MG63 (cell line): ENCODE measurements at regions not wholly inside any gene's neighbourhood (a gene's known extent, or its start where the extent isn't known, plus 50 kb on each side); places are given as distances from the start of the nearest gene placed in this dataset.

Source experiments
- DNase-seq: peaks from one replicate; pipeline ENCODE4 v3.0.0-alpha.2; 2020
- H3K27me3 ChIP-seq: fragments of 250-450 bp; sonication (Bioruptor Pico); 2 replicates; pipeline ENCODE4 v1.5.1; 2020; ENCODE audit warnings: mild to moderate bottlenecking, moderate library complexity
- H3K36me3 ChIP-seq: fragments of 250-450 bp; sonication (Bioruptor Pico); 2 replicates; pipeline ENCODE4 v1.5.1; 2020; ENCODE audit warnings: mild to moderate bottlenecking, moderate library complexity
- H3K4me3 ChIP-seq: fragments of 250-450 bp; sonication (Bioruptor Pico); 2 replicates; pipeline ENCODE4 v1.5.1; 2020; ENCODE audit warnings: mild to moderate bottlenecking, moderate library complexity
- H3K9me3 ChIP-seq: fragments of 250-450 bp; sonication (Bioruptor Pico); 2 replicates; pipeline ENCODE4 v1.5.1; 2020; ENCODE audit warnings: mild to moderate bottlenecking, moderate library complexity

DNA sequence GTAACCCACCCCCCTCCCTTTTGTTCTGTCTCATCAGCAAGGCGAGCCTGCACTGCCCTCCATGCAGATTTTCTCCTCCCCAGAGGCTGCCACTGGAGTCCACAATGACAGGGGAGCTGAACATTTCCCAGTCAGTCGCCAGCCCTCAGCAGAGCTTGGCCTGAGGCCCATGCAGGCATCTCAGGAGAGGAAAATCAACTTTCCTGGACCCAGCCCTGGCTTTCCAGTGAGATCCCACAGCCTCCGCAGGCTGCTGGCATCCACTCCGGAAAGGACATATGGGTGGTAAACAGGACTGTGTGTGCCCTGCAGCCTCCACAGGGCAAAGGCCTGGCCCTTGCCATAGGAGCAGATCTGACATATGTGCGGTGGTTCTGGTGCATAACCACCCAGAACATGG, 253.8 kb downstream of the TNS1 start:
- Histone ChIP-seq H3K36me3 (no peaks in the 10 kb centered on the region), H3K9me3 (no peaks in the 10 kb centered on the region; the same call in 1 of the 2 replicates), H3K4me3 (no peak overlapping the region), H3K27me3 (no peaks in the 10 kb centered on the region)
- no peak for DNase-seq

DNA sequence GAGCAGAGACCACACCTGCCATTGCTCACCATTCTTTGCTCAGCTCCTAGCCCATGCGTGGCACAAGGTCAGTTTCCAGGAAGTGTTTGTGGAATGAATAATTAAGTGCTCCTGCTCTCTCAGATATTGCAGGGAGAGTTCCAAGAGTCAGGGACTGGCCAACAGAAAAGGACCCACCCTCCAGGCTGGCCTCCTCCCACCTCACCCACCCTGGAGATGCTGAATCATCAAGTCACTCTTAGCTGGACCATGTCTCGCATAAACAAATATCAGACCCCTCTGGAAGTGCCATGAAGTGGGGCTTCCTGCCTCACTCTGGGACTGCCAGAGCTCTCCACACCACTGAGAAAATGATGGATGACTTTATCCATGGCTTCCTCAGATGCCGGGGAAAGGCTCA, 256.0 kb downstream of the TNS1 start:
- Histone ChIP-seq H3K36me3 (no peaks in the 10 kb centered on the region), H3K9me3 (no peaks in the 10 kb centered on the region; the same call in 1 of the 2 replicates), H3K4me3 (no peak overlapping the region), H3K27me3 (no peaks in the 10 kb centered on the region)
- DNase-seq: peak; percentile 19

DNA sequence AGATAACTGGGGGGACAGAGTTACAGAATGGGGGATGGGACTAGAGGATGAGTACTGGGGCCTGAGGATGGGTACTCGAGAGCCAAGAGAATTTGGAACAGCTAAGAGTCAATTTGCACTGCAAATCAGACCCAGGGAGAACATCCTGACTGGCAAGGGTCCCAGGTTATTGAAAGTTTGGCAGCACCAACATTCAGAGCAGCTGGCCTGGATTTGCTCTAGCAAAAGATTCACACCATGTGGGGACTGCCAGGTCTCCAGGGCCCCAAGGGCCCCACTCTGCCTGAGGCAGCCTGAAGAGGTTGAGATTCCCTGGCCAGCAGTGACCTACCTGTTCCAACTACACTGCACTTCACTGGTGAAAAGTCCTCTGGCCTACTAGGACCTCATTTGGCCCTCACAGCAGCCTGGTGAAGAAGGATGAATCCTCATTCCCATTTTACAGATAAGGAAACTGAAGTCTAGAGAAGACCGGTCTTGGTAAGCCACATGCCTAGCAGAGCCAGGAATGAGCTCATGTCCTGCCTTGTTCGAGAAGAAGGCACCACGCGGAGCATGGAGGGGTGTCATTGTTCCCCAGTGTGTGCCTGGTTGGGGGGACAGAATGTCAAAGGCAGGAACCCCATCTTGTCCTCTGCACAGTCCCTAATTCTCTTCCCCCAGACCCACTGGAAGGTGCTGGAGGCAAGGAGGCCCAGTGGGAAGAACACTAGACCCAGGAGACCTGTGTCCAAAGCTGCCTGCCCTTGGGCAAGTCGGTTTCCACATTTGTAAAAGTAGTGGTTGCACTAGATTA, 258.6 kb downstream of the TNS1 start:
- H3K4me3 ChIP-seq: no peak overlapping the region
- H3K36me3 ChIP-seq: no peaks in the 10 kb centered on the region
- peak; percentile 76 for DNase-seq
- H3K27me3 ChIP-seq: no peaks in the 10 kb centered on the region
- H3K9me3 ChIP-seq: no peaks in the 10 kb centered on the region; the same call in 1 of the 2 replicates

GRCh38 chr2:217743407-217743806, 259.4 kb downstream of the TNS1 start:
- Histone ChIP-seq H3K36me3 (no peaks in the 10 kb centered on the region), H3K9me3 (no peaks in the 10 kb centered on the region; the same call in 1 of the 2 replicates), H3K4me3 (no peak overlapping the region), H3K27me3 (no peaks in the 10 kb centered on the region)
- no peak for DNase-seq

GRCh38 chr2:217742841-217743240, 260.0 kb downstream of the TNS1 start:
- no peaks in the 10 kb centered on the region for H3K36me3 ChIP-seq
- no peaks in the 10 kb centered on the region for H3K27me3 ChIP-seq
- no peak overlapping the region for H3K4me3 ChIP-seq
- no peak for DNase-seq
- no peaks in the 10 kb centered on the region; the same call in 1 of the 2 replicates for H3K9me3 ChIP-seq

DNA sequence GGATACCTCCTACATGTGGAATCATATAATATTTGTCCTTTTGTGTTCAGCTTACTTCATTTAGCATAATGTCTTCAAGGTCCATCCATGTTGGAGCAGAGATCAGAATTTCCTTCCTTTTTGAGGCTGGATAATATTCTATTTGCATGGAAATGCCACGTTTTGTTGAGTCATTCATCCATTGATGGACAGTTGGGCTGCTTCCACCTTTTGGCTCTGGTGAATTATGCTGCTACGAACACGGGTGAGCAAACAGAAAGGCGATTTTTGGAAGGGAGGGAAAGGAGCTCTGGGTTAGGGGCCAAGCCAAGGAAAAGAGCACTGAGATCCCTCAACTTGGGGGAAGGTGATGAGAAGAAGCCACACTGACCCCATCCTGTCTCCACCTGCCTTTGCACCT, 260.5 kb downstream of the TNS1 start:
- no peak for DNase-seq

GRCh38 chr2:217741381-217741955, 261.3 kb downstream of the TNS1 start:
- Histone ChIP-seq H3K4me3 (no peak overlapping the region), H3K9me3 (no peaks in the 10 kb centered on the region; the same call in 1 of the 2 replicates), H3K36me3 (no peaks in the 10 kb centered on the region), H3K27me3 (no peaks in the 10 kb centered on the region)
- DNase-seq: no peak

More for the DNA sequence above, 260.5 kb downstream of the TNS1 start:
- Histone ChIP-seq H3K27me3 (no peaks in the 10 kb centered on the region), H3K9me3 (no peaks in the 10 kb centered on the region; the same call in 1 of the 2 replicates), H3K36me3 (no peaks in the 10 kb centered on the region), H3K4me3 (no peak overlapping the region)

DNA sequence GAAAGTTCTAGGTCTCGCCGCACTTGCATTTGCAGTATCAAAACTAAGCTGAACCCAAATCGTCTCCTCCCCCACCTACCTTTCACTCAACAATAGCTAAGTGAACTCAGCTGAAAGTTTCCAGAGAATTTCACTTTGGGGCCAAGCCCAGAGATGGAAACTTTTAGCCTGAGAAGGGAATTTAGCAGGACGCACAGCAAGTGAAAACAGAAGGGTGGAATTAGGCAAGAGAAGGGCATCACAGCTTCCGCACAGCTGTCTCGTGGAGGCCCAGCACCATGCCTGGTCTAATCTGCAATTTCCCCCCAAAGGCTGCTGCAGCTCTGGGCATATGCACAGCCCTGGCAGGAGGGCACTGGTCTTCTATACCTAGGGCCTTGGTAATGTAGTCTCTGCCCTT, 262.0 kb downstream of the TNS1 start:
- Histone ChIP-seq H3K4me3 (no peak overlapping the region), H3K36me3 (no peaks in the 10 kb centered on the region), H3K9me3 (no peaks in the 10 kb centered on the region; the same call in 1 of the 2 replicates), H3K27me3 (no peaks in the 10 kb centered on the region)
- no peak for DNase-seq

DNA sequence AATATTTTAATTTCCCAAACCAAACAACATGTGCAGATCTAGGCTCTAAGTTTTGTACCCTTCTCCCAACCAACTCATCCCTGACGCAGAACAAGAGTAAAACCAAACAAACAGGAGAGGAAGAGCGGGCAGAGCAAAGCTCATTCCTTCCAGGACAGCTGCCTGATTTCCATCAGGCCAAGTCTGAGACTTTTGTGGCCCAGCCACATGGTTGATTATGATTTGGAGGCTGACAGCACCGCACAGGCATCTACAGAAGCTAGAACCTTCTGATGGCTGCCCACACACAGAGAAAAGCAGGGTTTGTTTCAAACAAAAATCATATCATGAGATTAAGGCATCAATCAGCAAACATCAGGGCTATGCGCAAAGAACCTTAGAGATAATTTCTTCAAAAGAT, 262.6 kb downstream of the TNS1 start:
- Histone ChIP-seq H3K27me3 (no peaks in the 10 kb centered on the region), H3K4me3 (no peak overlapping the region), H3K9me3 (no peaks in the 10 kb centered on the region; the same call in 1 of the 2 replicates), H3K36me3 (no peaks in the 10 kb centered on the region)
- DNase-seq: no peak

DNA sequence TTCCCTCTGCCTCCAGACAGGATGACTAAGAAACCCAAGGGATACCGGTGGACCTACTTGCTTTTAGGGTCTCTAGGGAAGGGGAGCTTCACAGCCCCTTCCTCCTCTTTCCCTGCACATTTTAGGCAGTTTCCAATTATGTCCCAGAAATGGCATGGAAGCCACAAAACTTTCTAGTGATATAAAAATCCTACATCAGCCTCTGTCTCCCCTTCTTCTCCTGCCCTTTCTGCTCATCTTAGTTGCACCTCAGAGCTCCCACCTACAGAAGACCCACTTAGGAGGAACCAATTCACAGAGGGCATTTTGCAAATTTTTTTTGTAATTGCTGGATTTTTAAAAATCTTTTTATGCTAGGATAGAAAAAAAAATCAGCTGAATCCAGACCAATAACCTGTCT, 263.1 kb downstream of the TNS1 start:
- H3K9me3 ChIP-seq: no peaks in the 10 kb centered on the region
- no peaks in the 10 kb centered on the region for H3K36me3 ChIP-seq
- no peak overlapping the region for H3K4me3 ChIP-seq
- H3K27me3 ChIP-seq: no peaks in the 10 kb centered on the region
- no peak for DNase-seq

DNA sequence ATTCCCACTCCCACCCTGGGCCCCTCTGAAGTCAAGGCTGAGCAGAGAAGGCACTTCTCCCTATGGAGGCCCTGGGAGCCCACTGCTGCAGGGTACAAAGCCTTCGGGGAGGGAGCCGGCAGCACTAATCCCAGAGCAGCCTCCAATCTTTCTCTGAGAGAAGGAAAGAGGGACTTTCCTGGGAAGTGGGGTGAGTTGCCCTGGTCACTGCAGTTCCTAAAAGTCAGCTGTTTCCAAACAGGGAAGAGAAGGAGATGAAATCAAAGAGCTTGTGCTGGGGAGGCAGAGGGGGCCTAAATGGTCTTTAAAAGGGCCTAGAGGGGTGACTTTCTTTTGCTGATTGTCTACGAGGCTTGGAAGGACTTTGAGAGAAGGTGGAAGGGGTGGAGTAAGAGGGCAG, 264.7 kb downstream of the TNS1 start:
- DNase-seq: no peak
- Histone ChIP-seq H3K27me3 (no peaks in the 10 kb centered on the region), H3K4me3 (no peak overlapping the region), H3K9me3 (no peaks in the 10 kb centered on the region), H3K36me3 (no peaks in the 10 kb centered on the region)

GRCh38 chr2:217736776-217737550, 265.8 kb downstream of the TNS1 start:
- Histone ChIP-seq H3K9me3 (no peaks in the 10 kb centered on the region), H3K4me3 (no peak overlapping the region), H3K36me3 (no peaks in the 10 kb centered on the region), H3K27me3 (no peaks in the 10 kb centered on the region)
- DNase-seq: no peak

DNA sequence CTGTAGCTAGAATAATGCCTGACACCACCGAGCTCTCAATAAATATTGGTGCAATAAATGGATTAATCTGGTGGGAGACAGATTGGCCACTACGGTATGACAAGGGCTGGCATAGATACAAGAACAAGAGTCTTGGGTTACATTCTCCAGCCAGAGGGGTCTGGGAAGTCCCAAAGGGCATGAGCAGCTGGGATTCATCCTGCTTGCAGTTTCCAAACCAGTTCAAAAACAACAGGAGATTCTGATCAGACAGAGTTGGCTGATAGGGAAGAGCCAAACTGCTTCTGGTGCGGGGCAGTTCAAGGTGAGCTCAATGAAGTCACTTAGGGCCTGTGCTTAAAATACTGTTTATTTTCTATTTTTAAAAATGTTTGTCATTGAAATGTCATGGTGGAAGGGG, 266.9 kb downstream of the TNS1 start:
- DNase-seq: no peak
- no peaks in the 10 kb centered on the region for H3K9me3 ChIP-seq
- no peaks in the 10 kb centered on the region for H3K27me3 ChIP-seq
- H3K36me3 ChIP-seq: no peaks in the 10 kb centered on the region
- H3K4me3 ChIP-seq: no peak overlapping the region

DNA sequence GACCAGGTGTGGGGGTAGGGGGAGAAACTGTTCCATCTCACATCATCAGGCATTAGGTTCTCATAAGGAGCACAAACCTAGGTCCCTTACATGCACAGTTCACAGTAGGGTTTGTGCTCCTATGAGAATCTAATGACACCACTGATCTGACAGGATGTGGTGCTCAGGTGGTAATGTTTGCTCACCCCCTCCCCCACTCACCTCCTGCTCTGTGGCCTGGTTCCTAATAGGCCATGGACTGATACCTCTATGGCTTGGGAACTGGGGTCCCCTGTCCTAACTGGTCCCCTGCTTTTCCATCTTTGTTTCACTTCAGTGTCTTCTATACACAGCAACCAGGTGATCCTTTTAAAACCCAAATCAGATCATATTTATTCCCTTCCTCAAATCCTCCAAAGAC, 267.8 kb downstream of the TNS1 start:
- no peak overlapping the region for H3K4me3 ChIP-seq
- H3K27me3 ChIP-seq: no peaks in the 10 kb centered on the region
- no peaks in the 10 kb centered on the region for H3K36me3 ChIP-seq
- no peaks in the 10 kb centered on the region for H3K9me3 ChIP-seq
- DNase-seq: no peak

- H3K4me3 ChIP-seq: no peak overlapping the region
- no peaks in the 10 kb centered on the region for H3K9me3 ChIP-seq
- no peaks in the 10 kb centered on the region for H3K27me3 ChIP-seq
- no peak for DNase-seq
- no peaks in the 10 kb centered on the region for H3K36me3 ChIP-seq
Observed at GRCh38 chr2:217733461-217733860, 269.3 kb downstream of the TNS1 start.

GRCh38 chr2:217732992-217733391, 269.8 kb downstream of the TNS1 start:
- Histone ChIP-seq H3K9me3 (no peaks in the 10 kb centered on the region), H3K36me3 (no peaks in the 10 kb centered on the region), H3K27me3 (no peaks in the 10 kb centered on the region), H3K4me3 (no peak overlapping the region)
- DNase-seq: no peak

- Histone ChIP-seq H3K9me3 (no peaks in the 10 kb centered on the region), H3K4me3 (no peak overlapping the region), H3K27me3 (no peaks in the 10 kb centered on the region), H3K36me3 (no peaks in the 10 kb centered on the region)
- no peak for DNase-seq
Observed at GRCh38 chr2:217731805-217732204, 271.0 kb downstream of the TNS1 start.
